ENCODE measurements at regions not wholly inside any gene's neighbourhood (a gene's known extent, or its start where the extent isn't known, plus 50 kb on each side); places are given as distances from the start of the nearest gene placed in this dataset.

GRCh38 chr16:26889740-26890139, 177.0 kb upstream of the C16orf82 start:
- no peak for TF ChIP-seq POLR2AphosphoS5 (IDR thresholded peaks at IDR 0.05; ENCODE audit: low read depth, low read length)
- no peak for TF ChIP-seq HDAC6 (IDR thresholded peaks at IDR 0.05; ENCODE audit: low read depth, low read length)
- TF ChIP-seq ZNF761 (CRISPR knock-in tag; conservative IDR thresholded peaks at IDR 0.05), result no peak
- TF ChIP-seq POLR2A (IDR thresholded peaks at IDR 0.05; ENCODE audit: insufficient read depth in 1 of 2, low read depth in 2 of 2, low read length in 2 of 2), result no peak
- no peak for TF ChIP-seq MEIS1 (CRISPR knock-in tag; IDR thresholded peaks at IDR 0.05; ENCODE audit: borderline replicate concordance)
- TF ChIP-seq NFKBIZ (CRISPR knock-in tag; IDR thresholded peaks at IDR 0.05), result no peak

All from HepG2 (cell line).